Lower leg skin (tissue), 4 donors: ENCODE measurements at regions not wholly inside any gene's neighbourhood (a gene's known extent, or its start where the extent isn't known, plus 50 kb on each side); places are given as distances from the start of the nearest gene placed in this dataset.
"Not testable (repeated sequence)": the region's sequence is repeated elsewhere in the genome, so short reads cannot be mapped to it uniquely, and the experiment has no call there.

ENCODE experiments used
- DNase-seq, 2 donors: peaks; one replicate each; pipeline ENCODE4 v3.0.0-alpha.2; 2019; ENCODE audit warnings: low spot score in 2 of 2
- H3K4me3 ChIP-seq: fragments of 200-600 bp; sonication (generic); 2 replicates; pipeline ENCODE4 v1.5.1; 2017; ENCODE audit warnings: mild to moderate bottlenecking, low read depth; ENCODE audit not compliant: poor library complexity, severe bottlenecking
- CTCF ChIP-seq, 3 donors: fragments of 450-650 bp; IDR thresholded peaks; one replicate each; pipeline ENCODE4 v1.5.1; 2016; ENCODE audit warnings: antibody characterized with exemption in 3 of 3, mild to moderate bottlenecking in 3 of 3, moderate library complexity in 2 of 3
- POLR2A ChIP-seq, 2 donors: fragments of 450-650 bp; IDR thresholded peaks; one replicate each; pipeline ENCODE4 v1.6.1; 2016 to 2017; ENCODE audit warnings: antibody characterized with exemption in 2 of 2, mild to moderate bottlenecking in 1 of 2, moderate library complexity in 1 of 2
- WGBS, 2 donors: methylation state at CpG; one replicate each; pipeline ENCODE4 v1.1.5; 2018; 5-methylcytosine and 5-hydroxymethylcytosine counted together
- intact Hi-C: fragments of 100-400 bp; cut with DNase I; formaldehyde crosslinking; loops from one replicate; pipeline ENCODE4 v1.15.0; 2023; ENCODE audit warnings: low total_unique reads

GRCh38 chr3:22735373-22735772 is 467.8 kb upstream of the UBE2E2 start:
- intact Hi-C loops = no loop called here
- H3K4me3 ChIP-seq = no peak overlapping the region
- TF ChIP-seq CTCF (IDR thresholded peaks at IDR 0.05) (no peak), POLR2A (IDR thresholded peaks at IDR 0.05) (no peak)
- DNase-seq = no peak

- H3K4me3 ChIP-seq, DNase-seq, intact Hi-C loops: not testable (repeated sequence)
- 85 to 90% methylated on average over 22 of the region's 22 CpGs for WGBS, 2 donors
Observed at GRCh38 chr3:22743386-22743785, 459.7 kb upstream of the UBE2E2 start.

GRCh38 chr3:22745321-22745720 is 457.8 kb upstream of the UBE2E2 start:
- H3K4me3 ChIP-seq = no peak overlapping the region
- no peak for DNase-seq

GRCh38 chr3:22746221-22746620 is 456.9 kb upstream of the UBE2E2 start:
- no peak for DNase-seq
- H3K4me3 ChIP-seq = no peak overlapping the region
- intact Hi-C loops = no loop called here
- TF ChIP-seq CTCF (IDR thresholded peaks at IDR 0.05) (no peak), POLR2A (IDR thresholded peaks at IDR 0.05) (no peak)

More at GRCh38 chr3:22745321-22745720, 457.8 kb upstream of the UBE2E2 start:
- intact Hi-C loops = no loop called here
- TF ChIP-seq CTCF (IDR thresholded peaks at IDR 0.05) (no peak), POLR2A (IDR thresholded peaks at IDR 0.05) (no peak)

- WGBS, 2 donors = 50 to 52% methylated on average over 3 of the region's 3 CpGs
- H3K4me3 ChIP-seq = no peak overlapping the region
- TF ChIP-seq POLR2A (IDR thresholded peaks at IDR 0.05) (no peak), CTCF (IDR thresholded peaks at IDR 0.05) (no peak)
- intact Hi-C loops = no loop called here
- no peak for DNase-seq
Observed at GRCh38 chr3:22748453-22749045, 454.6 kb upstream of the UBE2E2 start.

- intact Hi-C loops = no loop called here
- TF ChIP-seq CTCF (IDR thresholded peaks at IDR 0.05) (no peak), POLR2A (IDR thresholded peaks at IDR 0.05) (no peak)
- DNase-seq = no peak
- H3K4me3 ChIP-seq = no peak overlapping the region
- WGBS, 2 donors = 74% methylated on average over 3 of the region's 3 CpGs
Observed at GRCh38 chr3:22759636-22760310, 443.4 kb upstream of the UBE2E2 start.
